GM23338 (cell line): ENCODE measurements at regions not wholly inside any gene's neighbourhood (a gene's known extent, or its start where the extent isn't known, plus 50 kb on each side); places are given as distances from the start of the nearest gene placed in this dataset.
A peak's percentile ranks its signal among the peaks of the same experiment; 100 is the strongest.

Experiments used
- ATAC-seq: fragments of 200-7000 bp; cut with Tn5 transposase; 3 replicates; pipeline ENCODE4 v1.9.1; 2020
- DNase-seq: peaks from one replicate; pipeline ENCODE4 v3.0.0-alpha.2; 2015; ENCODE audit warnings: low spot score
- H2AFZ ChIP-seq: fragments of 200-600 bp; sonication (generic); 2 replicates; pipeline ENCODE4 v1.8.0; 2016; ENCODE audit warnings: antibody characterized with exemption, mild to moderate bottlenecking, moderate library complexity
- H3F3A ChIP-seq: fragments of 200-600 bp; sonication (generic); replicated peaks from 2 replicates; pipeline ENCODE4 v1.8.0; 2017; ENCODE audit warnings: antibody characterized with exemption, mixed run types, low read depth
- H3K27ac ChIP-seq: fragments of 200-600 bp; sonication (generic); 2 replicates; pipeline ENCODE4 v1.6.1; 2016; ENCODE audit warnings: low read depth
- H3K27me3 ChIP-seq: fragments of 200-600 bp; sonication (generic); 2 replicates; pipeline ENCODE4 v1.8.0; 2016; ENCODE audit warnings: mild to moderate bottlenecking, mixed run types, moderate library complexity; ENCODE audit not compliant: insufficient read depth
- H3K36me3 ChIP-seq: fragments of 200-600 bp; sonication (generic); 2 replicates; pipeline ENCODE4 v1.8.0; 2016; ENCODE audit warnings: mild to moderate bottlenecking; ENCODE audit not compliant: insufficient read depth
- H3K4me1 ChIP-seq: fragments of 200-600 bp; sonication (generic); 2 replicates; pipeline ENCODE4 v1.8.0; 2016; ENCODE audit warnings: mild to moderate bottlenecking, moderate library complexity; ENCODE audit not compliant: insufficient read depth
- H3K4me2 ChIP-seq: fragments of 200-600 bp; sonication (generic); 2 replicates; pipeline ENCODE4 v1.7.1; 2017; ENCODE audit warnings: mixed run types
- H3K4me3 ChIP-seq: fragments of 200-600 bp; sonication (generic); 2 replicates; pipeline ENCODE4 v1.6.1; 2016; ENCODE audit warnings: mixed run types
- H3K79me2 ChIP-seq: fragments of 200-600 bp; sonication (generic); replicated peaks from 2 replicates; pipeline ENCODE4 v1.8.0; 2017; ENCODE audit warnings: mild to moderate bottlenecking; ENCODE audit not compliant: insufficient read depth
- H3K9me2 ChIP-seq: fragments of 200-600 bp; sonication (generic); 2 replicates; pipeline ENCODE4 v1.8.0; 2017; ENCODE audit not compliant: insufficient read depth
- H4K20me1 ChIP-seq: fragments of 200-600 bp; sonication (generic); replicated peaks from 2 replicates; pipeline ENCODE4 v1.8.0; 2017; ENCODE audit warnings: mild to moderate bottlenecking; ENCODE audit not compliant: insufficient read depth
- H3K27ac Mint-ChIP-seq: 2 replicates; pipeline ENCODE4 v1.8.0; 2020; ENCODE audit warnings: inconsistent platforms, mild to moderate bottlenecking, moderate library complexity, mixed read lengths
- H3K27me3 Mint-ChIP-seq: 3 replicates; pipeline ENCODE4 v1.8.0; 2022; ENCODE audit warnings: low read depth, mild to moderate bottlenecking, moderate library complexity, mixed read lengths, inconsistent platforms; ENCODE audit not compliant: insufficient read depth, poor library complexity
- H3K36me3 Mint-ChIP-seq: 3 replicates; pipeline ENCODE4 v1.8.0; 2021; ENCODE audit warnings: low read depth, mild to moderate bottlenecking, inconsistent platforms, moderate library complexity, mixed read lengths
- H3K4me1 Mint-ChIP-seq: 3 replicates; pipeline ENCODE4 v1.8.0; 2020; ENCODE audit warnings: mild to moderate bottlenecking, inconsistent platforms, mixed read lengths
- H3K4me3 Mint-ChIP-seq: 3 replicates; pipeline ENCODE4 v1.8.0; 2021; ENCODE audit warnings: moderate library complexity, mild to moderate bottlenecking, inconsistent platforms, mixed read lengths
- H3K9me3 Mint-ChIP-seq: 3 replicates; pipeline ENCODE4 v1.8.0; 2020; ENCODE audit warnings: moderate library complexity, mild to moderate bottlenecking, inconsistent platforms, mixed read lengths
- CREB1 ChIP-seq: fragments of 250-450 bp; sonication (Bioruptor Pico); IDR thresholded peaks from 2 replicates; pipeline ENCODE4 v1.5.0; 2020; ENCODE audit warnings: low read depth, mild to moderate bottlenecking, moderate library complexity
- EZH2 ChIP-seq: fragments of 200-600 bp; sonication (generic); IDR thresholded peaks from one replicate; pipeline ENCODE4 v1.8.0; 2017; ENCODE audit warnings: antibody characterized with exemption, mild to moderate bottlenecking, low read depth; ENCODE audit not compliant: unreplicated experiment
- EZH2phosphoT487 ChIP-seq: fragments of 200-600 bp; sonication (generic); IDR thresholded peaks from one replicate; pipeline ENCODE4 v1.8.1; 2018; ENCODE audit warnings: antibody characterized with exemption; ENCODE audit not compliant: unreplicated experiment
- JUNB ChIP-seq: IDR thresholded peaks from one replicate; pipeline ENCODE4 v1.6.1; 2016; ENCODE audit warnings: antibody characterized with exemption; ENCODE audit not compliant: unreplicated experiment
- NANOG ChIP-seq: IDR thresholded peaks from 2 replicates; pipeline ENCODE4 v1.6.1; 2016; ENCODE audit warnings: antibody characterized with exemption, borderline replicate concordance
- POLR2AphosphoS5 ChIP-seq: IDR thresholded peaks from 2 replicates; pipeline ENCODE4 v1.6.1; 2016; ENCODE audit warnings: antibody characterized with exemption, low read depth
- STAT1 ChIP-seq: IDR thresholded peaks from one replicate; pipeline ENCODE4 v1.6.1; 2016; ENCODE audit warnings: antibody characterized with exemption; ENCODE audit not compliant: unreplicated experiment
- ZNF114 ChIP-seq: fragments of 250-450 bp; sonication (Bioruptor Pico); IDR thresholded peaks from 2 replicates; pipeline ENCODE4 v1.5.0; 2020; ENCODE audit warnings: mild to moderate bottlenecking, moderate library complexity
- TF ChIP-seq, protein P1 (sequence below), 2 experiments: fragments of 200-600 bp in 1 of 2; sonication (generic) in 1 of 2; conservative IDR thresholded peaks; 2 replicates each; pipeline versions ENCODE4 v1.5.1 to v1.6.1; 2016 to 2017; ENCODE audit warnings: antibody characterized with exemption in 2 of 2, low read depth in 2 of 2, mild to moderate bottlenecking in 2 of 2, moderate library complexity in 1 of 2
- TF ChIP-seq, protein P2 (sequence below): IDR thresholded peaks from 2 replicates; pipeline ENCODE4 v1.6.1; 2016; ENCODE audit warnings: antibody characterized with exemption
- TF ChIP-seq, protein P3 (sequence below): IDR thresholded peaks from one replicate; pipeline ENCODE4 v1.6.1; 2018; ENCODE audit warnings: antibody characterized with exemption; ENCODE audit not compliant: unreplicated experiment

DNA sequence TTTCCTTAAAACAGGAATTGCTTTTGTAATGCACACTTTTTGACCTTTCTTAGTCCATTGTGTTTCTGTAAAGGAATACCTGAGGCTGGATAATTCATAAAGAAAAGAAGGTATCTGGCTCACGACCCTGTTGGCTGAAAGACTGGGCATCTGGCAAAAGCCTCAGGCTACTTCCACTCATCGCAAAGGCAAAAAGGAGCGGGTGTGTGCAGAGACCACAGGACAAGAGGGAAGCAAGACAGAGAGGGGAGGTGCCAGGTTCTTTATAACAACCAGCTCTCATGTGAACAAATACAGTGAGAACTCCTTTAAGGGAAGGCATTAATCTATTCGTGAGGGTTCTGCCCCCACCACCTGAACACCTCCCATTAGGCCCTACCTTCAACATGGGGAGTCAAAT is 182.1 kb downstream of the C12orf50 start:
- peak overlapping the region; percentile 30 for H3K4me2 ChIP-seq
- no peaks in the 10 kb centered on the region for H3K36me3 Mint-ChIP-seq
- ATAC-seq (peak; percentile 74), DNase-seq (peak; percentile 47)
- peak overlapping the region; percentile 9 for H3K27ac ChIP-seq
- H4K20me1 ChIP-seq, result no peaks in the 10 kb centered on the region
- H3K4me1 Mint-ChIP-seq, result peaks cover 24% of the 10 kb centered on the region
- peaks cover 25% of the 10 kb centered on the region for H3K4me1 ChIP-seq
- H3K4me3 Mint-ChIP-seq, result no peak overlapping the region
- H3K9me2 ChIP-seq, result no peaks in the 10 kb centered on the region; the same call in 1 of the 2 replicates
- H3K27me3 Mint-ChIP-seq, result peaks cover 2% of the 10 kb centered on the region
- H3K9me3 Mint-ChIP-seq, result no peaks in the 10 kb centered on the region
- no peaks in the 10 kb centered on the region for H3K36me3 ChIP-seq
- H3K4me3 ChIP-seq, result no peak overlapping the region
- no peaks in the 10 kb centered on the region for H3K79me2 ChIP-seq
- TF ChIP-seq EZH2, result no peak
- no peak for TF ChIP-seq NANOG
- TF ChIP-seq CREB1 (CRISPR knock-in tag), result no peak
- no peak for TF ChIP-seq ZNF114 (CRISPR knock-in tag)
- no peak for TF ChIP-seq POLR2AphosphoS5
- TF ChIP-seq, protein P1, sequence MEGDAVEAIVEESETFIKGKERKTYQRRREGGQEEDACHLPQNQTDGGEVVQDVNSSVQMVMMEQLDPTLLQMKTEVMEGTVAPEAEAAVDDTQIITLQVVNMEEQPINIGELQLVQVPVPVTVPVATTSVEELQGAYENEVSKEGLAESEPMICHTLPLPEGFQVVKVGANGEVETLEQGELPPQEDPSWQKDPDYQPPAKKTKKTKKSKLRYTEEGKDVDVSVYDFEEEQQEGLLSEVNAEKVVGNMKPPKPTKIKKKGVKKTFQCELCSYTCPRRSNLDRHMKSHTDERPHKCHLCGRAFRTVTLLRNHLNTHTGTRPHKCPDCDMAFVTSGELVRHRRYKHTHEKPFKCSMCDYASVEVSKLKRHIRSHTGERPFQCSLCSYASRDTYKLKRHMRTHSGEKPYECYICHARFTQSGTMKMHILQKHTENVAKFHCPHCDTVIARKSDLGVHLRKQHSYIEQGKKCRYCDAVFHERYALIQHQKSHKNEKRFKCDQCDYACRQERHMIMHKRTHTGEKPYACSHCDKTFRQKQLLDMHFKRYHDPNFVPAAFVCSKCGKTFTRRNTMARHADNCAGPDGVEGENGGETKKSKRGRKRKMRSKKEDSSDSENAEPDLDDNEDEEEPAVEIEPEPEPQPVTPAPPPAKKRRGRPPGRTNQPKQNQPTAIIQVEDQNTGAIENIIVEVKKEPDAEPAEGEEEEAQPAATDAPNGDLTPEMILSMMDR (conservative IDR thresholded peaks at IDR 0.05; ENCODE audit: low read depth in 2 of 2), result no peak
- peak overlapping the region; percentile 76 for H3K27ac Mint-ChIP-seq
- H3K27me3 ChIP-seq, result no peaks in the 10 kb centered on the region
- no peaks in the 10 kb centered on the region for H3F3A ChIP-seq
- H2AFZ ChIP-seq, result no peak overlapping the region

DNA sequence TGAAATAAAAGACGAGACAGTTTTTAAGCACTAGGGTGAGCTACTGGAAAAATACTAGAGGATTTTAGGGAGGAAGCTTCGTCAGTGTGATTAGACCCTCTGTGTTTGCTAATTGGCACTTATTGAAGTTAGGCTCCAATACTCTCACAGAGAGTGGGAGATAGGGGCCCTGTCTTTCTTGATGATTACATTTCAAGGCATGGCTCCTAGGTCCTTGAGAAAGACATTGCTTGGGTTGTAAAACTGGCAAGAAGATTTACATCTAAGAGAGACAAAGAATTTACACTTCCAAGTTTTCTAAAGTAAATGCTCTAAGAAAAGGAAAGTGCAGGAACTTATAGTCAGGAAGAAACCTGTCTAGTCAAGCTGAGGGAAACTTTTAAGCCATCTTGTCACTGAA is 183.2 kb downstream of the C12orf50 start:
- H3K27me3 Mint-ChIP-seq, result peaks cover 2% of the 10 kb centered on the region
- H2AFZ ChIP-seq, result no peak overlapping the region

DNA sequence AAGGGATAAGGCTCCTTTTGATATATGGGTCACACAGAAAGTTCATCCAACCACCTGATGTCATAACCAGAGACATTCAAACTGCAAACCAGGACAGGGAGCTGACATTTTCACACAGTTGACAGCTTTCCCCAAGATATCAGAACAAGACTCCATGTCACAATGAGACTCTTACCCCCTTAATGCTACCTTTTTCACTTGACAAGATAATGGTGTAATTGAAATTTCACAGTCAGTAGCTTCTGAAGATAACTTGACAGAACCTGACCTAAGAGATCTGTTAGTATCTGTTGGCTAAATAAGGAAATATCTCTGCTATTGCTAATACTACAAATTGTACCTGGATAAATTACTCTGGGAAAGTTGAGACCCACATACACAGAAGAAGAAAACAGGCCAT is 187.3 kb downstream of the C12orf50 start:
- H3K9me2 ChIP-seq, result no peaks in the 10 kb centered on the region; the same call in 1 of the 2 replicates
- no peak overlapping the region for H3K27ac Mint-ChIP-seq
- peaks cover 9% of the 10 kb centered on the region for H3K4me1 Mint-ChIP-seq
- no peak overlapping the region for H3K4me2 ChIP-seq
- H3K9me3 Mint-ChIP-seq, result no peaks in the 10 kb centered on the region
- no peak overlapping the region for H2AFZ ChIP-seq
- no peaks in the 10 kb centered on the region for H3K36me3 ChIP-seq
- no peaks in the 10 kb centered on the region for H3K27me3 Mint-ChIP-seq
- H3K4me3 Mint-ChIP-seq, result no peak overlapping the region
- H3K36me3 Mint-ChIP-seq, result no peaks in the 10 kb centered on the region
- H3K4me1 ChIP-seq, result peaks cover 13% of the 10 kb centered on the region
- no peaks in the 10 kb centered on the region for H3K79me2 ChIP-seq
- H3F3A ChIP-seq, result no peaks in the 10 kb centered on the region
- H4K20me1 ChIP-seq, result no peaks in the 10 kb centered on the region
- no peak overlapping the region for H3K4me3 ChIP-seq
- H3K27ac ChIP-seq, result no peak overlapping the region
- DNase-seq (no peak), ATAC-seq (no peak)
- no peaks in the 10 kb centered on the region for H3K27me3 ChIP-seq
- no peak for TF ChIP-seq ZNF114 (CRISPR knock-in tag)
- TF ChIP-seq STAT1, result no peak
- TF ChIP-seq EZH2, result no peak
- TF ChIP-seq, protein P1 (conservative IDR thresholded peaks at IDR 0.05; ENCODE audit: low read depth in 2 of 2), result no peak
- TF ChIP-seq EZH2phosphoT487, result no peak
- TF ChIP-seq POLR2AphosphoS5, result no peak
- TF ChIP-seq, protein P2, sequence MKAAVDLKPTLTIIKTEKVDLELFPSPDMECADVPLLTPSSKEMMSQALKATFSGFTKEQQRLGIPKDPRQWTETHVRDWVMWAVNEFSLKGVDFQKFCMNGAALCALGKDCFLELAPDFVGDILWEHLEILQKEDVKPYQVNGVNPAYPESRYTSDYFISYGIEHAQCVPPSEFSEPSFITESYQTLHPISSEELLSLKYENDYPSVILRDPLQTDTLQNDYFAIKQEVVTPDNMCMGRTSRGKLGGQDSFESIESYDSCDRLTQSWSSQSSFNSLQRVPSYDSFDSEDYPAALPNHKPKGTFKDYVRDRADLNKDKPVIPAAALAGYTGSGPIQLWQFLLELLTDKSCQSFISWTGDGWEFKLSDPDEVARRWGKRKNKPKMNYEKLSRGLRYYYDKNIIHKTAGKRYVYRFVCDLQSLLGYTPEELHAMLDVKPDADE, result no peak
- no peak for TF ChIP-seq CREB1 (CRISPR knock-in tag)
- TF ChIP-seq, protein P3, sequence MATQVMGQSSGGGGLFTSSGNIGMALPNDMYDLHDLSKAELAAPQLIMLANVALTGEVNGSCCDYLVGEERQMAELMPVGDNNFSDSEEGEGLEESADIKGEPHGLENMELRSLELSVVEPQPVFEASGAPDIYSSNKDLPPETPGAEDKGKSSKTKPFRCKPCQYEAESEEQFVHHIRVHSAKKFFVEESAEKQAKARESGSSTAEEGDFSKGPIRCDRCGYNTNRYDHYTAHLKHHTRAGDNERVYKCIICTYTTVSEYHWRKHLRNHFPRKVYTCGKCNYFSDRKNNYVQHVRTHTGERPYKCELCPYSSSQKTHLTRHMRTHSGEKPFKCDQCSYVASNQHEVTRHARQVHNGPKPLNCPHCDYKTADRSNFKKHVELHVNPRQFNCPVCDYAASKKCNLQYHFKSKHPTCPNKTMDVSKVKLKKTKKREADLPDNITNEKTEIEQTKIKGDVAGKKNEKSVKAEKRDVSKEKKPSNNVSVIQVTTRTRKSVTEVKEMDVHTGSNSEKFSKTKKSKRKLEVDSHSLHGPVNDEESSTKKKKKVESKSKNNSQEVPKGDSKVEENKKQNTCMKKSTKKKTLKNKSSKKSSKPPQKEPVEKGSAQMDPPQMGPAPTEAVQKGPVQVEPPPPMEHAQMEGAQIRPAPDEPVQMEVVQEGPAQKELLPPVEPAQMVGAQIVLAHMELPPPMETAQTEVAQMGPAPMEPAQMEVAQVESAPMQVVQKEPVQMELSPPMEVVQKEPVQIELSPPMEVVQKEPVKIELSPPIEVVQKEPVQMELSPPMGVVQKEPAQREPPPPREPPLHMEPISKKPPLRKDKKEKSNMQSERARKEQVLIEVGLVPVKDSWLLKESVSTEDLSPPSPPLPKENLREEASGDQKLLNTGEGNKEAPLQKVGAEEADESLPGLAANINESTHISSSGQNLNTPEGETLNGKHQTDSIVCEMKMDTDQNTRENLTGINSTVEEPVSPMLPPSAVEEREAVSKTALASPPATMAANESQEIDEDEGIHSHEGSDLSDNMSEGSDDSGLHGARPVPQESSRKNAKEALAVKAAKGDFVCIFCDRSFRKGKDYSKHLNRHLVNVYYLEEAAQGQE, result no peak

More for the DNA sequence above, 183.2 kb downstream of the C12orf50 start:
- TF ChIP-seq EZH2, result no peak
- no peak for TF ChIP-seq JUNB
- Mint-ChIP-seq H3K36me3 (no peaks in the 10 kb centered on the region), H3K27ac (no peak overlapping the region), H3K9me3 (no peaks in the 10 kb centered on the region), H3K4me1 (peaks cover 24% of the 10 kb centered on the region), H3K4me3 (no peak overlapping the region)
- ATAC-seq, result peak; percentile 39; the same call in 1 of the 3 replicates
- Histone ChIP-seq H4K20me1 (no peaks in the 10 kb centered on the region), H3K79me2 (no peaks in the 10 kb centered on the region), H3K4me3 (no peak overlapping the region), H3K36me3 (no peaks in the 10 kb centered on the region), H3K4me1 (peaks cover 25% of the 10 kb centered on the region), H3K27ac (0 out of 2 replicates have a peak overlapping the region, but pooled peaks have one; percentile 5), H3K9me2 (no peaks in the 10 kb centered on the region; the same call in 1 of the 2 replicates), H3K4me2 (0 out of 2 replicates have a peak overlapping the region, but pooled peaks have one; percentile 10), H3F3A (no peaks in the 10 kb centered on the region), H3K27me3 (no peaks in the 10 kb centered on the region)
- peak; percentile 20 for DNase-seq
